SU-DHL-6 (cell line): ENCODE measurements at regions not wholly inside any gene's neighbourhood (a gene's known extent, or its start where the extent isn't known, plus 50 kb on each side); places are given as distances from the start of the nearest gene placed in this dataset.
"Not testable (repeated sequence)": the region's sequence is repeated elsewhere in the genome, so short reads cannot be mapped to it uniquely, and the experiment has no call there.

Experiments used
- CTCF ChIP-seq: fragments of 200-600 bp; sonication (generic); IDR thresholded peaks from one replicate; pipeline ENCODE4 v1.5.1; 2017; ENCODE audit warnings: antibody characterized with exemption, mild to moderate bottlenecking, low read length, moderate library complexity; ENCODE audit not compliant: insufficient read depth, poor library complexity, severe bottlenecking
- EZH2phosphoT487 ChIP-seq: fragments of 200-600 bp; sonication (generic), shearing (Covaris generic); conservative IDR thresholded peaks from 2 replicates; pipeline ENCODE4 v1.6.1; 2018; ENCODE audit warnings: mild to moderate bottlenecking, antibody characterized with exemption, low read length, moderate library complexity, mixed read lengths

GRCh38 chr11:116028506-116028905 is 524.3 kb upstream of the CADM1 start:
- not testable (repeated sequence) for TF ChIP-seq CTCF, EZH2phosphoT487
